GM12891 (cell line): ENCODE measurements at regions not wholly inside any gene's neighbourhood (a gene's known extent, or its start where the extent isn't known, plus 50 kb on each side); places are given as distances from the start of the nearest gene placed in this dataset.

Experiments
- POLR2A ChIP-seq: IDR thresholded peaks from 2 replicates; pipeline ENCODE4 v1.6.1; 2011; ENCODE audit warnings: low read depth, low read length, control low read depth
- POLR2AphosphoS5 ChIP-seq: IDR thresholded peaks from 2 replicates; pipeline ENCODE4 v1.6.1; 2011; ENCODE audit warnings: low read depth, low read length, control low read depth
- POU2F2 ChIP-seq: IDR thresholded peaks from 2 replicates; pipeline ENCODE4 v1.6.1; 2011; ENCODE audit warnings: low read depth, mild to moderate bottlenecking, control low read depth, low read length, moderate library complexity
- TAF1 ChIP-seq: IDR thresholded peaks from 2 replicates; pipeline ENCODE4 v1.6.1; 2011; ENCODE audit warnings: low read depth, low read length, control low read depth

DNA sequence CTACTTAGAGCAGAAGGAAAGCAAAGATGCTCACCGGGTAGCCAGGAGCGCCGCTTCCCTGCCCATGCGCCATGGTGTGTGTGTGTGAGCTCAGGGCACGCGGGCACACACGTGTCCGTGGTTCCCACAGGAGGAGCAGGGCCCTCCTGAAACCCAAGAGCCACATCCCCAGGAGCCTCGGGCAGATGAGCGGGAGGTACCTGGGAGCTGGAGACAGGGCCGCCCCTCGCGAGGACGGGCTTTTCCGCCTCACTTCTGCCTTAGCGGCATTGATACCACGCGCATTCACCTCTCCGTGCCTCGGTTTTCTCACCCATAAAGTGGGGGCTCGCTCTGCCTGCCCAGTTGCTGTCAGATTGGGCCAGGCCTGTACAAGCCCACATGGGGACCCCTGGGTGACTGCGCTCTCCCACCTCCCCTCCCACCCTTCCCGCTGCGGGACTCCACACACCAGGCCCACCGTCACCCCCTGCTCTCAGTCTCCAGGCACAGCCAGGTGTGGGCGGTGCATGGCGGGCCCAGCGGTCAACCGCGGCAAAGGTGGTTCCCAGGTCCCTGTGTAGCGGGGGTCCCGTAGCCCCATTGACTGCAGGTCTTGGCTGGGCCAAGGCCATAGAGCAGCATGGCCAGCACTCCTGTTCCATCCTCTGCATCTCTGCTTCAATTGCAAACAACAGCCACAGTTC, 66.3 kb downstream of the SIK1 start:
- TF ChIP-seq POLR2A (no peak), TAF1 (no peak), POLR2AphosphoS5 (no peak), POU2F2 (no peak)
